AG09319 (cell line): ENCODE measurements at regions not wholly inside any gene's neighbourhood (a gene's known extent, or its start where the extent isn't known, plus 50 kb on each side); places are given as distances from the start of the nearest gene placed in this dataset.

Source experiments
- DNase-seq: peaks from one replicate; pipeline ENCODE4 v3.0.0-alpha.2; 2010; ENCODE audit warnings: low read depth; ENCODE audit errors: extremely low read depth
- CTCF ChIP-seq: IDR thresholded peaks from 2 replicates; pipeline ENCODE4 v1.5.1; 2011; ENCODE audit warnings: low read depth, mild to moderate bottlenecking, inconsistent platforms, low read length, moderate library complexity

GRCh38 chr9:12933957-12934356, 159.1 kb downstream of the LURAP1L start:
- DNase-seq, result no peak
- no peak for TF ChIP-seq CTCF

DNA sequence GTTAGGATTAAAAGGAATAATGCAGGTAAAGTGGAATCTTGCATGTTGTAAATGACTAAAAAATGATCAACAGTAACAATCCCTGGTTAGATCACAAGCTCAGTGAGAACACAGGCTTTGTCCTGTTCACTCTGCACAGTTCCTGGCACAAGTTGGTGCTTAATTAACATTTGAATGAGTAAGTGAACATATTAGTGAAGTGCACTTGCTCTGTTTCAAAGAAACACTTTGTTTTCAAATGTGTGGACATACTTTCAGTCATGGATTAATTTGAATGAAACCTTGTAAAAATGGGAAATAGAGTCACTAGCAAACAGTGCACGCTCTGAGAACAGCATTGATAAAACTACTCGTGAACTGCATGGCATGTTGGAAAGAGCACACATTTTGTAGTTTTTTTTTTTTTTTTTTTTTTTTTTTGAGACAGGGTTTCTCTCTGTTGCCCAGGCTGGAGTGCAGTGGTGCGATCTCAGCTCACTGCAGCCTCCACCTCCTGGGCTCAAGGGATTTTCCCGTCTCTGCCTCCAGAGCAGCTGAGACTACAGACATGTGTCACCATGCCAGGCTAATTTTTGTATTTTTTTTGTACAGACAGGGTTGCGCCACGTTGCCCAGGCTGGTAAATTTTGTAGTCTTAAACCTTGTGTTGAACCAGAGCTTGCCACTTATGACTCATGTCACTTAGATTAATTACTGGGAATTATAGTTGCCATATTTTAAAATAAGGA, 159.9 kb downstream of the LURAP1L start:
- DNase-seq, result no peak

GRCh38 chr9:12935714-12936113, 160.9 kb downstream of the LURAP1L start:
- DNase-seq, result no peak
- no peak for TF ChIP-seq CTCF

More for the DNA sequence above, 159.9 kb downstream of the LURAP1L start:
- TF ChIP-seq CTCF, result no peak

DNA sequence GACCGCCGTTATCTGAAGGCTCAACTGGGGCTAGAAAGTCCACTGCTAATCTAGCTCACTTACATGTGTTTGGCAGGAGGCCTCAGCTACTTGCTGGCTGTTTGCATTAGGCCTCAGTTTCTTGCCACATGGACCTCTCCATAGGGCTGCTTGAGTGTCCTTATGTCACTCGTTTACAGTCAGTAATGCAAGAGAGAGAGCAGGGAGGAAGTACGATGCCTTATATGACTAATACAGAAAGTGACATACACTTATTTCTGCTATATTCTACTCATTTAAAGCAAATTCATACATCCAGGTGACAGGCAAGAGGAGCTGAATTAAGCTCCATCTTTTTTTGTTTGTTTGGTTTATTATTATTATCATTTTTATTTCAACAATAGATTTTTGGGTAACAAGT, 179.6 kb downstream of the LURAP1L start:
- DNase-seq, result no peak
- TF ChIP-seq CTCF, result no peak

- no peak for DNase-seq
- no peak for TF ChIP-seq CTCF
Measured at GRCh38 chr9:12955510-12956163, 180.8 kb downstream of the LURAP1L start.

DNA sequence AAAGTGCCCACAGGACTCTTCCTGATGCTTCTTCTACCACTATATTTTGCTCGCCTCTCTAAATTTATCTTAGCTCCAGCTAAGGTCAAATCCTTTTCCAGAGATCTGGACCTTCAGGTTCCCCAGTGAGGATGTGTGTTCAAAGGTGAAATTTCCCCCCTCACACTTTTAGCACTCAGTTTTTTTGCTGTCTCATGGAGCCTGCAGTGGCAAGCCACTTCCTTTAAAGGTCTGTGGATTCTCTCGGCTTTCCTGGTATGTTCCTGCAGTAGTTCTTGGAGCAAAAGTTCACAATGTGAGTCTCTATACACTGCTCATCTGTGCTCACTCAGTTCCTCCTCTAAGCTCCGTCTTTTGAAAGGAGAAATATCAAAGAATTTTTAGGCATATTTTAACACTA, 181.4 kb downstream of the LURAP1L start:
- no peak for TF ChIP-seq CTCF

DNA sequence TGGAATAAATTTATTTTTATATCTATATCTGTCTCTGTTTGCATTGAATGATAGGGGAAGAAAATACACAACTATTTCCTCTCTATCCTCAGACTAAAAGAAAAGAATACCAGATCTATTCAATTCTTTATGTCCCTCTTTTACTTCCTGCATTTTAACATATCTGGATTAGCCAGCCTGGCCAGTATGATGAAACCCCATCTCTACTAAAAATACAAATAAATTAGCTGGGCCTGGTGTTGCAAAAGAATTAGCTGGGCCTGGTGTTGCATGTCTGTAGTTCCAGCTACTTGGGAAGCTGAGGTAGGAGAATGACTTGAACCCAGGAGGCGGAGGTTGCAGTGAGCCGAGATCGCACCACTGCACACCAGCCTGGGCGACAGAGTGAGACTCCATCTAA, 182.0 kb downstream of the LURAP1L start:
- no peak for DNase-seq
- TF ChIP-seq CTCF, result no peak

More for the DNA sequence above, 181.4 kb downstream of the LURAP1L start:
- DNase-seq, result no peak
